Putamen (tissue), 1 donor: ENCODE measurements at regions not wholly inside any gene's neighbourhood (a gene's known extent, or its start where the extent isn't known, plus 50 kb on each side); places are given as distances from the start of the nearest gene placed in this dataset.

Source experiments
- DNase-seq: peaks from one replicate; pipeline ENCODE4 v3.0.0-alpha.2; 2016; ENCODE audit warnings: low spot score

GRCh38 chr18:28606686-28607085, 429.8 kb upstream of the CDH2 start:
- no peak for DNase-seq

GRCh38 chr18:28602391-28602790, 425.5 kb upstream of the CDH2 start:
- DNase-seq, result no peak

GRCh38 chr18:28594034-28594433, 417.1 kb upstream of the CDH2 start:
- DNase-seq, result no peak

- no peak for DNase-seq
Measured at GRCh38 chr18:28588884-28589549, 412.1 kb upstream of the CDH2 start.

GRCh38 chr18:28584731-28585130, 407.8 kb upstream of the CDH2 start:
- no peak for DNase-seq

GRCh38 chr18:28582724-28583123, 405.8 kb upstream of the CDH2 start:
- no peak for DNase-seq

GRCh38 chr18:28581521-28582071, 404.7 kb upstream of the CDH2 start:
- DNase-seq, result no peak

GRCh38 chr18:28576941-28577340, 400.0 kb upstream of the CDH2 start:
- no peak for DNase-seq

- no peak for DNase-seq
Measured at GRCh38 chr18:28575123-28575522, 398.2 kb upstream of the CDH2 start.

- DNase-seq, result no peak
Measured at GRCh38 chr18:28574175-28574574, 397.2 kb upstream of the CDH2 start.

- DNase-seq, result no peak
Measured at GRCh38 chr18:28571929-28572328, 395.0 kb upstream of the CDH2 start.

- DNase-seq, result no peak
Measured at GRCh38 chr18:28560331-28560730, 383.4 kb upstream of the CDH2 start.

- DNase-seq, result no peak
Measured at GRCh38 chr18:28559511-28559910, 382.6 kb upstream of the CDH2 start.

GRCh38 chr18:28541934-28542333, 365.0 kb upstream of the CDH2 start:
- DNase-seq, result no peak

GRCh38 chr18:28541276-28541930, 364.5 kb upstream of the CDH2 start:
- DNase-seq, result peak; percentile 45

- no peak for DNase-seq
Measured at GRCh38 chr18:28529644-28530043, 352.7 kb upstream of the CDH2 start.

- DNase-seq, result no peak
Measured at GRCh38 chr18:28526196-28526595, 349.3 kb upstream of the CDH2 start.

- no peak for DNase-seq
Measured at GRCh38 chr18:28523758-28524475, 347.0 kb upstream of the CDH2 start.

- no peak for DNase-seq
Measured at GRCh38 chr18:28522236-28522635, 345.3 kb upstream of the CDH2 start.

- DNase-seq, result no peak
Measured at GRCh38 chr18:28519997-28520396, 343.1 kb upstream of the CDH2 start.

- no peak for DNase-seq
Measured at GRCh38 chr18:28514699-28515098, 337.8 kb upstream of the CDH2 start.

GRCh38 chr18:28512357-28512756, 335.4 kb upstream of the CDH2 start:
- DNase-seq, result no peak

- no peak for DNase-seq
Measured at GRCh38 chr18:28511413-28511821, 334.5 kb upstream of the CDH2 start.
